A673 (cell line): ENCODE measurements at regions not wholly inside any gene's neighbourhood (a gene's known extent, or its start where the extent isn't known, plus 50 kb on each side); places are given as distances from the start of the nearest gene placed in this dataset.

Experiments used
- BruUV-seq: library from RNA; stranded (reverse); fragments of 400-500 nt; replicated peaks from 2 replicates; lab custom pipeline; 2021; lab: Mats Ljungman, UMichigan
- CTCF ChIA-PET: fragments of 300-600 bp; sonication (Branson Sonifier 250); formaldehyde crosslinking; loops from one replicate; lab custom pipeline; 2022; ENCODE audit warnings: antibody characterized with exemption; lab: Charles Lee
- POLR2A ChIA-PET: fragments of 300-600 bp; sonication (Branson Sonifier 250); formaldehyde crosslinking; loops from one replicate; lab custom pipeline; 2022; ENCODE audit warnings: antibody characterized with exemption; ENCODE audit not compliant: low non-redundant PET; lab: Charles Lee
- DNase-seq: peaks from one replicate; pipeline ENCODE4 v3.0.0-alpha.2; 2015; ENCODE audit warnings: low spot score
- H3K27ac ChIP-seq: fragments of 200-600 bp; sonication (generic); 2 replicates; pipeline ENCODE4 v1.5.1; 2016; ENCODE audit warnings: mixed run types, low read depth, mild to moderate bottlenecking, mixed read lengths, antibody characterized with exemption, low read length; ENCODE audit not compliant: poor library complexity, severe bottlenecking
- H3K27me3 ChIP-seq: fragments of 200-600 bp; sonication (generic); replicated peaks from 2 replicates; pipeline ENCODE4 v1.6.1; 2017; ENCODE audit warnings: mixed run types, low read depth, mild to moderate bottlenecking, mixed read lengths, antibody characterized with exemption, low read length; ENCODE audit not compliant: insufficient read depth, poor library complexity
- H3K36me3 ChIP-seq: fragments of 200-600 bp; sonication (generic); 2 replicates; pipeline ENCODE4 v1.6.1; 2016; ENCODE audit warnings: mixed run types, mild to moderate bottlenecking, mixed read lengths, antibody characterized with exemption, low read length; ENCODE audit not compliant: insufficient read depth, poor library complexity, severe bottlenecking
- H3K4me1 ChIP-seq: fragments of 200-600 bp; sonication (generic); 2 replicates; pipeline ENCODE4 v1.6.1; 2017; ENCODE audit warnings: mixed run types, mild to moderate bottlenecking, mixed read lengths, antibody characterized with exemption, low read length; ENCODE audit not compliant: insufficient read depth, poor library complexity, severe bottlenecking
- H3K4me3 ChIP-seq: fragments of 200-600 bp; sonication (generic); 2 replicates; pipeline ENCODE4 v1.5.1; 2016; ENCODE audit warnings: low read depth, mixed run types, mild to moderate bottlenecking, mixed read lengths, low read length; ENCODE audit not compliant: poor library complexity, severe bottlenecking
- H3K9me3 ChIP-seq: fragments of 200-600 bp; sonication (generic); 2 replicates; pipeline ENCODE4 v1.6.1; 2016; ENCODE audit warnings: mixed run types, low read depth, mild to moderate bottlenecking, mixed read lengths, antibody characterized with exemption, low read length; ENCODE audit not compliant: poor library complexity, severe bottlenecking
- CTCF ChIP-seq: fragments of 300-800, 200-600 bp; sonication (generic); conservative IDR thresholded peaks from 2 replicates; pipeline ENCODE4 v1.5.1; 2017; ENCODE audit warnings: low read depth, mild to moderate bottlenecking, antibody characterized with exemption, low read length, moderate library complexity, mixed read lengths
- EZH2 ChIP-seq: fragments of 200-600 bp; sonication (generic); IDR thresholded peaks from 2 replicates; pipeline ENCODE4 v1.6.1; 2017; ENCODE audit warnings: borderline replicate concordance, low read depth, mild to moderate bottlenecking, mixed read lengths, antibody characterized with exemption, low read length; ENCODE audit not compliant: poor library complexity, severe bottlenecking
- intact Hi-C: fragments of 100-400 bp; cut with micrococcal nuclease; formaldehyde crosslinking; loops from one replicate; pipeline ENCODE4 v1.10.0; 2022; ENCODE audit not compliant: unreplicated experiment

- Histone ChIP-seq H3K4me3 (no peak overlapping the region), H3K27ac (no peak overlapping the region), H3K27me3 (peaks cover 32% of the 10 kb centered on the region), H3K9me3 (no peaks in the 10 kb centered on the region), H3K36me3 (no peaks in the 10 kb centered on the region), H3K4me1 (no peaks in the 10 kb centered on the region)
- ChIA-PET CTCF (no interaction called here), POLR2A (no interaction called here)
- no peak for DNase-seq
- no TSS peak for BruUV-seq
- TF ChIP-seq CTCF (no peak), EZH2 (no peak)
- intact Hi-C loops, result no loop called here
These were observed 178.3 kb upstream of the KLHL29 start for GRCh38 chr2:23206650-23207049.

GRCh38 chr2:23207871-23208270 is 177.1 kb upstream of the KLHL29 start:
- intact Hi-C loops, result no loop called here
- Histone ChIP-seq H3K27ac (no peak overlapping the region), H3K27me3 (peaks cover 36% of the 10 kb centered on the region), H3K9me3 (no peaks in the 10 kb centered on the region), H3K4me3 (no peak overlapping the region), H3K36me3 (no peaks in the 10 kb centered on the region), H3K4me1 (no peaks in the 10 kb centered on the region)
- ChIA-PET CTCF (no interaction called here), POLR2A (no interaction called here)
- TF ChIP-seq EZH2 (no peak), CTCF (no peak)
- no peak for DNase-seq
- no TSS peak for BruUV-seq

GRCh38 chr2:23208339-23208738 is 176.6 kb upstream of the KLHL29 start:
- no peak for TF ChIP-seq EZH2
- no peak for TF ChIP-seq CTCF
- ChIA-PET CTCF (no interaction called here), POLR2A (no interaction called here)
- Histone ChIP-seq H3K27ac (no peak overlapping the region), H3K4me3 (no peak overlapping the region), H3K9me3 (no peaks in the 10 kb centered on the region), H3K27me3 (peaks cover 41% of the 10 kb centered on the region), H3K4me1 (no peaks in the 10 kb centered on the region), H3K36me3 (no peaks in the 10 kb centered on the region)
- DNase-seq, result no peak
- intact Hi-C loops, result no loop called here
- BruUV-seq, result no TSS peak
